Gastroesophageal sphincter (tissue), 3 donors: ENCODE measurements at regions not wholly inside any gene's neighbourhood (a gene's known extent, or its start where the extent isn't known, plus 50 kb on each side); places are given as distances from the start of the nearest gene placed in this dataset.

ENCODE experiments used
- EP300 ChIP-seq: sonication (generic); formaldehyde crosslinking; IDR thresholded peaks from one replicate; pipeline ENCODE4 v1.6.1; 2017; ENCODE audit warnings: antibody characterized with exemption, mild to moderate bottlenecking
- POLR2A ChIP-seq, 2 donors: fragments of 450-650 bp; IDR thresholded peaks; one replicate each; pipeline ENCODE4 v1.6.1; 2017; ENCODE audit warnings: antibody characterized with exemption in 2 of 2, mild to moderate bottlenecking in 2 of 2, moderate library complexity in 1 of 2
- POLR2AphosphoS5 ChIP-seq: sonication (generic); formaldehyde crosslinking; IDR thresholded peaks from one replicate; pipeline ENCODE4 v1.6.1; 2017; ENCODE audit warnings: antibody characterized with exemption
- TF ChIP-seq, protein P1 (sequence below), 4 experiments: fragments of 200-600 bp in 2 of 4; fragments of 450-650 bp in 2 of 4; sonication (generic) in 1 of 4; IDR thresholded peaks; one replicate each; pipeline ENCODE4 v1.5.1; 2017 to 2019; ENCODE audit warnings: antibody characterized with exemption in 4 of 4, mild to moderate bottlenecking in 2 of 4, moderate library complexity in 2 of 4

DNA sequence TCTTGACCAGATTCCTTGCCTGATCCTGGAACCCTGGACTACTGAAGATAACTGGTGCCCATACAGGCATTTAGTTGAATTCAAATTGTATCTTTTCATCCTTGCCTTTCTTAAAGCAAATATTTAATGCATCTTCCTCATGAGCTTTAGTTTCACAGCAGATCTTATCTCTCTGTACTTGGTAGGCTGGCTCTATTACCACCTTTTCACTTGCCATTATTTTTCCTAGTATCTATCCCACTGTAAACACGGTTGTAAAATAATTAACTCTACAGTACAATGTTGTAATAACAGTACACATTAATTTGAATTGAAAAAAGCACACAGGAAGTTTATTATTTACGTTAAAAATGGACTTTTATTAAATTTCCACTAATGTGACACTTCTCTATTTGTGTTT, 1286.9 kb downstream of the GRIK2 start:
- TF ChIP-seq POLR2AphosphoS5 = no peak
- TF ChIP-seq, protein P1, sequence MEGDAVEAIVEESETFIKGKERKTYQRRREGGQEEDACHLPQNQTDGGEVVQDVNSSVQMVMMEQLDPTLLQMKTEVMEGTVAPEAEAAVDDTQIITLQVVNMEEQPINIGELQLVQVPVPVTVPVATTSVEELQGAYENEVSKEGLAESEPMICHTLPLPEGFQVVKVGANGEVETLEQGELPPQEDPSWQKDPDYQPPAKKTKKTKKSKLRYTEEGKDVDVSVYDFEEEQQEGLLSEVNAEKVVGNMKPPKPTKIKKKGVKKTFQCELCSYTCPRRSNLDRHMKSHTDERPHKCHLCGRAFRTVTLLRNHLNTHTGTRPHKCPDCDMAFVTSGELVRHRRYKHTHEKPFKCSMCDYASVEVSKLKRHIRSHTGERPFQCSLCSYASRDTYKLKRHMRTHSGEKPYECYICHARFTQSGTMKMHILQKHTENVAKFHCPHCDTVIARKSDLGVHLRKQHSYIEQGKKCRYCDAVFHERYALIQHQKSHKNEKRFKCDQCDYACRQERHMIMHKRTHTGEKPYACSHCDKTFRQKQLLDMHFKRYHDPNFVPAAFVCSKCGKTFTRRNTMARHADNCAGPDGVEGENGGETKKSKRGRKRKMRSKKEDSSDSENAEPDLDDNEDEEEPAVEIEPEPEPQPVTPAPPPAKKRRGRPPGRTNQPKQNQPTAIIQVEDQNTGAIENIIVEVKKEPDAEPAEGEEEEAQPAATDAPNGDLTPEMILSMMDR (IDR thresholded peaks at IDR 0.05) = no peak
- TF ChIP-seq EP300 = no peak
- TF ChIP-seq POLR2A (IDR thresholded peaks at IDR 0.05) = no peak
